MG63 (cell line): ENCODE measurements at regions not wholly inside any gene's neighbourhood (a gene's known extent, or its start where the extent isn't known, plus 50 kb on each side); places are given as distances from the start of the nearest gene placed in this dataset.

Experiments used
- DNase-seq: peaks from one replicate; pipeline ENCODE4 v3.0.0-alpha.2; 2020
- H3K27me3 ChIP-seq: fragments of 250-450 bp; sonication (Bioruptor Pico); 2 replicates; pipeline ENCODE4 v1.5.1; 2020; ENCODE audit warnings: mild to moderate bottlenecking, moderate library complexity
- H3K36me3 ChIP-seq: fragments of 250-450 bp; sonication (Bioruptor Pico); 2 replicates; pipeline ENCODE4 v1.5.1; 2020; ENCODE audit warnings: mild to moderate bottlenecking, moderate library complexity
- H3K4me3 ChIP-seq: fragments of 250-450 bp; sonication (Bioruptor Pico); 2 replicates; pipeline ENCODE4 v1.5.1; 2020; ENCODE audit warnings: mild to moderate bottlenecking, moderate library complexity
- H3K9me3 ChIP-seq: fragments of 250-450 bp; sonication (Bioruptor Pico); 2 replicates; pipeline ENCODE4 v1.5.1; 2020; ENCODE audit warnings: mild to moderate bottlenecking, moderate library complexity

GRCh38 chr6:164037171-164037870 is 622.8 kb downstream of the QKI start:
- Histone ChIP-seq H3K4me3 (no peak overlapping the region), H3K36me3 (no peaks in the 10 kb centered on the region), H3K27me3 (no peaks in the 10 kb centered on the region), H3K9me3 (no peaks in the 10 kb centered on the region)
- no peak for DNase-seq

GRCh38 chr6:164035900-164036485 is 621.5 kb downstream of the QKI start:
- H3K36me3 ChIP-seq: no peaks in the 10 kb centered on the region
- no peaks in the 10 kb centered on the region for H3K9me3 ChIP-seq
- no peak overlapping the region for H3K4me3 ChIP-seq
- no peak for DNase-seq
- H3K27me3 ChIP-seq: no peaks in the 10 kb centered on the region

DNA sequence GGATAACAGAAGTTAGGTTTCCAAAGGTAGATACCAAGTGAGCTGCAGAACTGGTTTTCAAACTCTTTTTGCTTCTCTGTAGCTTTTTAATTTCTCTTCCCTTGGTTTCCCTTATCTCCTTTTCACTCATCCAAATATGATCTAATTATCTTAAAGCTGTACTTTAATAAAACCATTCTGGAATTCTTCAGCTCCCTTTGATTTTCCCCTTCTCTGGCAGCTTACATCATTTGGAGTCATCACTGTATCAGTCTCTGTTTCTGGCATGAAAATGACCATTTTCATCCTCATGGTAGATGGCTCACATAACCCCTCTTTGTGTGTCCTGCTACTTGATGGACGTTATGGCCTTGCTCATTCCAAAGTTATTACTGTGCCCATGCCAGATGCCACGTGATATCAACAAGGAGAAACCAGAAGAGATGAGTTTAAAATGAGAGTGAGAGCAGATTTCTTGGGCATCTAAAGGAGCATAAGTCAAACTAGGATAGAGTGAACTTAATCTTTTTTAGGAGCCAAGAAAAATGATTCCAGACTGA is 620.2 kb downstream of the QKI start:
- no peaks in the 10 kb centered on the region for H3K36me3 ChIP-seq
- H3K4me3 ChIP-seq: no peak overlapping the region
- H3K27me3 ChIP-seq: no peaks in the 10 kb centered on the region
- DNase-seq: peak; percentile 46
- H3K9me3 ChIP-seq: no peaks in the 10 kb centered on the region

- no peak for DNase-seq
- H3K36me3 ChIP-seq: no peaks in the 10 kb centered on the region
Observed at GRCh38 chr6:164025180-164025579, 610.7 kb downstream of the QKI start.

DNA sequence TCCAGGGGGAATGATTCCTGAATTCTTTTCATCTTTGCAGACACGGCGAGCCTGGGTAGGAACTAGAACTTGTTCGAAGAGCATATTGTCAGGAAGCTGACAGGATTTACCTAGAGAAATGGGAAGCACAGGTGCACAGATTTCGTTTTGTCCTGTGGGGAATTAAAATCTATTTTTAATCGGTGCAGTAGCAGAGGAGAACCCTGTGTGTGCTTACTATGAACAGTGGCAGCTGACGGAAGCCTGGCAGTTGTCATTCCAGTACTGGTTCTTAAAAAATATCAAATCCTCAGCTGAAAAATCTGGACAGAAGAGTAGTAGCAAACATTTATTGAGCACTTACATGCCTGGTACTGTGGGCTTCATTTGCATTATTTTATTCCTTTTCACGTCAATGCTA is 609.0 kb downstream of the QKI start:
- no peaks in the 10 kb centered on the region for H3K36me3 ChIP-seq
- DNase-seq: no peak
- H3K9me3 ChIP-seq: no peaks in the 10 kb centered on the region

More at GRCh38 chr6:164025180-164025579, 610.7 kb downstream of the QKI start:
- H3K4me3 ChIP-seq: no peak overlapping the region
- H3K9me3 ChIP-seq: no peaks in the 10 kb centered on the region
- no peaks in the 10 kb centered on the region for H3K27me3 ChIP-seq

DNA sequence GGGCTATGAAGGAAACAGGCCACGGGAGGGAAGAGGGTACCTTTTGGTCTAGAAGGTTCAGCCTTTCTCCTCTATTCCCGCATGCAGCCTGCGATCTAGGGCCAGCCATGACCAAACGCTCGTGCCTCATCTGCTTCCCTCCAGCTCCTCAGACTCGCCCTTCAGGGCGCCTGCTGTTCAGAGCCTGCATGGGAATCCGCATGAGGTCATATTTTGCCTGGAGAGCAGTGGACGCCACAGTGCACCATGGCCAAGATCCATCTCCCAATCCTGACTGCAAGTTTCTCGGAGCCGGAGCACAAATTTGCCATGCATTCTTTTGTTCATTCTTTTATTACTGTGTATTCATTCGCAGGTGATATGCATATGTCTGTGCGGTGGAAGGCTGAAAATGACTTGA is 608.1 kb downstream of the QKI start:
- Histone ChIP-seq H3K9me3 (no peaks in the 10 kb centered on the region), H3K36me3 (no peaks in the 10 kb centered on the region), H3K27me3 (no peaks in the 10 kb centered on the region)

More for the DNA sequence above, 609.0 kb downstream of the QKI start:
- H3K27me3 ChIP-seq: no peaks in the 10 kb centered on the region
- H3K4me3 ChIP-seq: no peak overlapping the region

GRCh38 chr6:164021589-164022250 is 607.2 kb downstream of the QKI start:
- H3K36me3 ChIP-seq: no peaks in the 10 kb centered on the region
- H3K4me3 ChIP-seq: no peak overlapping the region
- DNase-seq: no peak
- no peaks in the 10 kb centered on the region for H3K27me3 ChIP-seq
- H3K9me3 ChIP-seq: no peaks in the 10 kb centered on the region

More for the DNA sequence above, 608.1 kb downstream of the QKI start:
- no peak overlapping the region for H3K4me3 ChIP-seq
- no peak for DNase-seq

DNA sequence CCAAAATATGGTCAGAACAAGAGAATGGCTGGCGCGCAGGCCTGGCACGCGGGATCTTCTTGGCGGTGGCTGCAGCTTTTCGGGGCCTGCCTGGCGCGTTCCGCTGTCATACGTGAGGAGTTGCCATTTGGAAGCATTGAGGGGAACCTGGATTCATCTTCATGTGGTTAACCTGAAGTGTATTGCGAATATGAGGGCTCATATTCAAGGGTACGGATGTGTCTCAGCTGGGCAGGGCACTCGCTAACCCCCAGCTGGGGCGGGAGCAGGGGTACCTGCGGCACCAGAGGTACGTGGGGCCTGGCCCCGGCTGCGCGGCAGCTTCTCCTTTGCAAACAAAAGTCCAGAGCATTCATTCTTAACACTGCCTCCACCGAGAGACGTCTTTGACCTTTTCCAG is 605.6 kb downstream of the QKI start:
- Histone ChIP-seq H3K4me3 (no peak overlapping the region), H3K27me3 (no peaks in the 10 kb centered on the region), H3K36me3 (no peaks in the 10 kb centered on the region), H3K9me3 (no peaks in the 10 kb centered on the region)
- no peak for DNase-seq

DNA sequence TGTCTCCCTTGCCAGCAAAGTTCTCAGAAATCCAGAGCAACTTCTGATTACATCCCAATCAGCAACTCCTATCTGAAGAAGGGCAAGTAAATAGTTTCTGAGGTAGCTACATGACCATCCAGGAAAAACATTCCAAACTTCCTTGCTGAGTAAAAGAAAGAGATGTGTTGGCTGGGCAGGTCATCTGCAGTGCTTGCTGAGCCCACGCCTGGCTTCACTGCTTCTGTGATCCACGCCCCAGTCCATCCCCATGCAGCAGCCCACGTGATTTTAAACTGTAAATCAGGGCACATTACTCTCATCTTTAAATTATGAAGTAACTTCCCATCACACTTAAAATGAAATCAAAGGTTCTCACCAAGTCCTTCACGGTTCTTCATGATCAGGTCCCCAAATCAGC is 603.6 kb downstream of the QKI start:
- Histone ChIP-seq H3K4me3 (no peak overlapping the region), H3K9me3 (no peaks in the 10 kb centered on the region), H3K27me3 (no peaks in the 10 kb centered on the region), H3K36me3 (no peaks in the 10 kb centered on the region)
- no peak for DNase-seq

DNA sequence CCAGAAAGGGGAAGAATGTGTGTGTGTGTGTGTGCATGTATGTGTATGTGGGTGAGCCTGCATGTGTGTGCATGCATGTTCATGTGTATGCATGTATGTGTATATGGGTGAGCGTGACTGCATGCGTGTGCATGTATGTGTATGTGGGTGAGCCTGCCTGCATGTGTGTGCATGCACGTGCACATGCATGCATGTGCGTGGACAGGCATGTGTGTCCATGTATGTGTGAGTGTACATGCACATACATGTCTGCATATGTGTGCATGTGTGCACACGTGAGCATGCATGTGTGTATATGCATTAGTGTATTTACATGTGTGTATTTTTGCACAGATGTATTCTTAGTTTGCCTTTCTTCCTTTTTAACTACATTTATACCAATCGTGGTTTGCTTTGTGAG is 601.5 kb downstream of the QKI start:
- H3K27me3 ChIP-seq: no peaks in the 10 kb centered on the region

DNA sequence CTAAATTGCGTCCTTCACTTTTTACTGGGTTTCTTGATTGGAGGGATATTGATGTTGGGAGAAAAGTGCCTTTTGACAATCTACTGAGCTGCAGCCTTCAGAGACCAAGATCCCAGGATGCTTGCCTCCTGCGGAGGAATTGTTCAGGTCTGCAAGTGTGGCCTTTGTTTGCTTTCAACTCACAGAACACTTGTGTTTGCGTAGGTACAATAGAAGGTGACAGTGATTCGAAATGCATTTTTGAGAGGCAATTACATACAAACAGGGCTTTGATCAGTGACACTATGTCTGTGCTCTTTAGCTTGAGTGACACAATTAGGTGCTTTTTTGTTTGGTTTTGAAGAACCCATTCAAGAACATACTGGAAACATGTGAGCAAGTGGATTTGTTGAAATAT is 600.6 kb downstream of the QKI start:
- no peaks in the 10 kb centered on the region for H3K27me3 ChIP-seq

More for the DNA sequence above, 601.5 kb downstream of the QKI start:
- Histone ChIP-seq H3K36me3 (no peaks in the 10 kb centered on the region), H3K4me3 (no peak overlapping the region), H3K9me3 (no peaks in the 10 kb centered on the region)
- DNase-seq: no peak

GRCh38 chr6:164014346-164015087 is 600.0 kb downstream of the QKI start:
- Histone ChIP-seq H3K9me3 (no peaks in the 10 kb centered on the region), H3K4me3 (no peak overlapping the region), H3K36me3 (no peaks in the 10 kb centered on the region), H3K27me3 (no peaks in the 10 kb centered on the region)
- DNase-seq: no peak

More for the DNA sequence above, 600.6 kb downstream of the QKI start:
- no peaks in the 10 kb centered on the region for H3K9me3 ChIP-seq
- DNase-seq: no peak
- H3K36me3 ChIP-seq: no peaks in the 10 kb centered on the region
- no peak overlapping the region for H3K4me3 ChIP-seq

GRCh38 chr6:164013480-164014208 is 599.1 kb downstream of the QKI start:
- no peaks in the 10 kb centered on the region for H3K36me3 ChIP-seq
- H3K27me3 ChIP-seq: no peaks in the 10 kb centered on the region
- DNase-seq: peak; percentile 5
- H3K9me3 ChIP-seq: no peaks in the 10 kb centered on the region
- H3K4me3 ChIP-seq: no peak overlapping the region

GRCh38 chr6:164011321-164011720 is 596.8 kb downstream of the QKI start:
- DNase-seq: no peak
- Histone ChIP-seq H3K36me3 (no peaks in the 10 kb centered on the region), H3K4me3 (no peak overlapping the region), H3K27me3 (no peaks in the 10 kb centered on the region), H3K9me3 (no peaks in the 10 kb centered on the region)

GRCh38 chr6:164010441-164011103 is 596.1 kb downstream of the QKI start:
- H3K9me3 ChIP-seq: no peaks in the 10 kb centered on the region
- no peak for DNase-seq

GRCh38 chr6:164008902-164009301 is 594.4 kb downstream of the QKI start:
- Histone ChIP-seq H3K36me3 (no peaks in the 10 kb centered on the region), H3K9me3 (no peaks in the 10 kb centered on the region), H3K27me3 (no peaks in the 10 kb centered on the region), H3K4me3 (no peak overlapping the region)
- DNase-seq: no peak

More at GRCh38 chr6:164010441-164011103, 596.1 kb downstream of the QKI start:
- H3K27me3 ChIP-seq: no peaks in the 10 kb centered on the region
- no peak overlapping the region for H3K4me3 ChIP-seq
- no peaks in the 10 kb centered on the region for H3K36me3 ChIP-seq
